ENCODE measurements at regions not wholly inside any gene's neighbourhood (a gene's known extent, or its start where the extent isn't known, plus 50 kb on each side); places are given as distances from the start of the nearest gene placed in this dataset.

GRCh38 chr7:57256637-57257375 lies 124.6 kb upstream of the ZNF479 start:
- no peak for DNase-seq
- intact Hi-C loops (cut with DNase I; ENCODE audit: low total_unique reads) = no loop called here
- H3K27me3 ChIP-seq = no peaks in the 10 kb centered on the region
- no peak overlapping the region for H3K4me3 ChIP-seq
- no peaks in the 10 kb centered on the region for H3K36me3 ChIP-seq
- no peaks in the 10 kb centered on the region for H3K4me1 ChIP-seq
- no peak overlapping the region for H3K27ac ChIP-seq
- no peak for TF ChIP-seq CTCF (IDR thresholded peaks at IDR 0.05)
- H3K9me3 ChIP-seq = peaks cover 0 to 37% (median 29%) of the 10 kb centered on the region in 3 donors

GRCh38 chr7:57274535-57275283 lies 142.5 kb upstream of the ZNF479 start:
- Histone ChIP-seq H3K9me3 (peaks cover 3 to 47% (median 38%) of the 10 kb centered on the region in 3 donors), H3K4me1 (no peaks in the 10 kb centered on the region), H3K27ac (no peak overlapping the region), H3K27me3 (no peaks in the 10 kb centered on the region), H3K4me3 (no peak overlapping the region), H3K36me3 (no peaks in the 10 kb centered on the region)
- intact Hi-C loops (cut with DNase I; ENCODE audit: low total_unique reads) = no loop called here
- no peak for DNase-seq
- no peak for TF ChIP-seq CTCF (IDR thresholded peaks at IDR 0.05)

GRCh38 chr7:57300747-57301146 lies 149.2 kb upstream of the ZNF716 start:
- Histone ChIP-seq H3K9me3 (peaks cover 0 to 6% (median 0%) of the 10 kb centered on the region in 3 donors), H3K36me3 (no peaks in the 10 kb centered on the region), H3K27me3 (no peaks in the 10 kb centered on the region), H3K27ac (no peak overlapping the region), H3K4me1 (no peaks in the 10 kb centered on the region), H3K4me3 (no peak overlapping the region)
- DNase-seq = no peak
- intact Hi-C loops (cut with DNase I; ENCODE audit: low total_unique reads) = no loop called here
- TF ChIP-seq CTCF (IDR thresholded peaks at IDR 0.05) = no peak

- H3K9me3 ChIP-seq = peaks cover 0 to 9% (median 0%) of the 10 kb centered on the region in 3 donors
- H3K36me3 ChIP-seq = no peaks in the 10 kb centered on the region
- intact Hi-C loops (cut with DNase I; ENCODE audit: low total_unique reads) = no loop called here
- no peaks in the 10 kb centered on the region for H3K27me3 ChIP-seq
- no peak for TF ChIP-seq CTCF (IDR thresholded peaks at IDR 0.05)
- no peak for DNase-seq
- no peaks in the 10 kb centered on the region for H3K4me1 ChIP-seq
- H3K27ac ChIP-seq = no peak overlapping the region
- no peak overlapping the region for H3K4me3 ChIP-seq
Measured at GRCh38 chr7:57305192-57305748, 144.7 kb upstream of the ZNF716 start.

GRCh38 chr7:57308631-57309408 lies 141.2 kb upstream of the ZNF716 start:
- no peaks in the 10 kb centered on the region for H3K36me3 ChIP-seq
- H3K27me3 ChIP-seq = no peaks in the 10 kb centered on the region
- intact Hi-C loops (cut with DNase I; ENCODE audit: low total_unique reads) = no loop called here
- H3K4me3 ChIP-seq = no peak overlapping the region
- H3K27ac ChIP-seq = no peak overlapping the region
- H3K4me1 ChIP-seq = no peaks in the 10 kb centered on the region
- TF ChIP-seq CTCF (IDR thresholded peaks at IDR 0.05) = no peak
- no peak for DNase-seq
- H3K9me3 ChIP-seq = peaks cover 0 to 12% (median 0%) of the 10 kb centered on the region in 3 donors

Data from tibial artery (tissue), 4 donors.